NB4 (cell line): ENCODE measurements at regions not wholly inside any gene's neighbourhood (a gene's known extent, or its start where the extent isn't known, plus 50 kb on each side); places are given as distances from the start of the nearest gene placed in this dataset.

Experiments
- DNase-seq: peaks from one replicate; pipeline ENCODE4 v3.0.0; 2010; ENCODE audit warnings: low read depth
- H3K4me3 ChIP-seq: one replicate; pipeline ENCODE4 v1.5.1; 2011; ENCODE audit warnings: mild to moderate bottlenecking, low read depth, low read length, moderate library complexity
- MYC ChIP-seq: IDR thresholded peaks from 2 replicates; pipeline ENCODE4 v1.6.1; 2011; ENCODE audit warnings: low read depth, low read length
- POLR2A ChIP-seq: IDR thresholded peaks from 2 replicates; pipeline ENCODE4 v1.6.1; 2011; ENCODE audit warnings: mild to moderate bottlenecking; ENCODE audit not compliant: insufficient read length; ENCODE audit errors: extremely low read depth
- TF ChIP-seq, protein P1 (sequence below): IDR thresholded peaks from one replicate; pipeline ENCODE4 v1.5.1; 2012; ENCODE audit warnings: low read depth, low read length
- TF ChIP-seq, protein P2 (sequence below): IDR thresholded peaks from 2 replicates; pipeline ENCODE4 v1.6.1; 2011; ENCODE audit warnings: low read depth, low read length

DNA sequence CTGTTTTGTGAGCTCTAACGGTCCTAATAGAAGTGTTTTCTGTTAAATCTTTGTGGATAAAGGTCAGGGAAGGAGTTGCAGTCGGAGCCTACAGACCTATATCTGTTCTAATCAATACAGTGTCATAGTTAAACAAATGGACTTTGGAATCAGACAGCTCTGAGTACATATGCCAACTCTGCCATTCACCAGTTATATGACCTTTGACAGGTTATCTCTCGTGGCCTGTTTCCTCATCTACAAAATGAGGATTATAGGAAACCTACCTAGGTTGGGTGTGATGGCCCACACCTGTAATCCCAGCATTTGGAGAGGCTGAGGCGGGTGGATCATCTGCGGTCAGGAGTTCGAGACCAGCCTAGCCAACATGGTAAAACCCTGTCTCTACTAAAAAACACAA is 89.7 kb downstream of the MID1IP1 start:
- TF ChIP-seq MYC = no peak
- TF ChIP-seq, protein P1, sequence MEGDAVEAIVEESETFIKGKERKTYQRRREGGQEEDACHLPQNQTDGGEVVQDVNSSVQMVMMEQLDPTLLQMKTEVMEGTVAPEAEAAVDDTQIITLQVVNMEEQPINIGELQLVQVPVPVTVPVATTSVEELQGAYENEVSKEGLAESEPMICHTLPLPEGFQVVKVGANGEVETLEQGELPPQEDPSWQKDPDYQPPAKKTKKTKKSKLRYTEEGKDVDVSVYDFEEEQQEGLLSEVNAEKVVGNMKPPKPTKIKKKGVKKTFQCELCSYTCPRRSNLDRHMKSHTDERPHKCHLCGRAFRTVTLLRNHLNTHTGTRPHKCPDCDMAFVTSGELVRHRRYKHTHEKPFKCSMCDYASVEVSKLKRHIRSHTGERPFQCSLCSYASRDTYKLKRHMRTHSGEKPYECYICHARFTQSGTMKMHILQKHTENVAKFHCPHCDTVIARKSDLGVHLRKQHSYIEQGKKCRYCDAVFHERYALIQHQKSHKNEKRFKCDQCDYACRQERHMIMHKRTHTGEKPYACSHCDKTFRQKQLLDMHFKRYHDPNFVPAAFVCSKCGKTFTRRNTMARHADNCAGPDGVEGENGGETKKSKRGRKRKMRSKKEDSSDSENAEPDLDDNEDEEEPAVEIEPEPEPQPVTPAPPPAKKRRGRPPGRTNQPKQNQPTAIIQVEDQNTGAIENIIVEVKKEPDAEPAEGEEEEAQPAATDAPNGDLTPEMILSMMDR = no peak
- TF ChIP-seq, protein P2, sequence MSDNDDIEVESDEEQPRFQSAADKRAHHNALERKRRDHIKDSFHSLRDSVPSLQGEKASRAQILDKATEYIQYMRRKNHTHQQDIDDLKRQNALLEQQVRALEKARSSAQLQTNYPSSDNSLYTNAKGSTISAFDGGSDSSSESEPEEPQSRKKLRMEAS = no peak
- no peak for TF ChIP-seq POLR2A
- no peak for DNase-seq
- no peak overlapping the region for H3K4me3 ChIP-seq

DNA sequence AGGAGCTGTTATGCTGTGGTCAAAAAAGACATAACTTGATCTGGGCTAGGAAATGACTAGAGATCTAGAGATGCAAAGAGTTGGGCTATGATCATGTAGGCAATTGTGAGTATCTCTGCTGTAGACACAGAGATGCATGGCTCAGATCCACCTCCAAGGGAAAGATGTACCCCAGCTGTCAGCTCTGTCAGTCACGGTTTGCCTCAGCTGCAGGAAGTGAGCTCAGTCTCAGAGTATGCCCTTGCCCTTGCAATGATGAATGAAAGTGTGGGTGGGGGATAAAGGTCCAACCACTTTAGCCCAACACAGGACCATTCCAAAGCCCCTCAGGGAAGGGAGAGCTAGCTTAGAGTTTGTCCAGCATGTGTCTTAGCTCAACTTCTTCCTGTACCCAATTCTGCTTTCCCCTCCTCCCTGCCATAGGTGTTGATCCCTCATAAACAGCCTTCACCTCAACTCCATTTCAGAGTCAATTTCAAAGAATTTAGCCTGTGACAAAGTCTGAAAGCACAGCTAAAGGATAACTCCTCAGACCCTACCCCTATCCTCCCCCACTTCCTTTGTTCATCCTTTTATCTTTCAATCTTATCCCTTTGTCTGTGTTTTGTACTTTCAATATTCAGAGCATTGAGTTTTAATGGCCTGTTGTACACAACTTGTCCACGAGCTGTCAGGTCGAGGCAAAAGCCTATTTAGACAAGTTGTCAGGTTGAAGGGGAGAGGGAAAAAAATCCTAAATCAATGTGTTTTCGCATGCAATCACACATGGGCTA is 90.6 kb downstream of the MID1IP1 start:
- H3K4me3 ChIP-seq = no peak overlapping the region
- DNase-seq = no peak
- TF ChIP-seq POLR2A = no peak
- TF ChIP-seq, protein P2 = no peak
- no peak for TF ChIP-seq MYC
- TF ChIP-seq, protein P1 = no peak

DNA sequence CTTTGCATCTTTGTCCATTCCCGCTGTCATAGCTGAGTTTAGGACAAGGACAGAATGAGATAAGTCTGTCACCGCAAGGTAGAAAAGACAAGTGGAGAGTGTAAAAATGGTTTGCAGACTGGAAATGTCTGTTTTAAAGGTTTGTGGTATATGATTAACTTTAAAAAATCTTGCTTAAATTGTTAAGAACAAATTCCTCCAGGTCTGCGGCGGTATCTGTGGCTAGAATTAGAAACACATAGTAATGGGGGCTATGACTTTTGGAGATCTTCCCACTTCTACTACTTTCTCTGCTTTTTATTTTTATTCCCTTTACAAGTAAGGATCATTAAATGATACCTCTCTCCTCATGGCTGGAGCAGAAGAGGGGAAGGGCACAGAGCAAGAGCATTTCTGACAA is 92.2 kb downstream of the MID1IP1 start:
- no peak for TF ChIP-seq MYC
- TF ChIP-seq, protein P2 = no peak
- TF ChIP-seq, protein P1 = no peak
- TF ChIP-seq POLR2A = no peak
- no peak for DNase-seq
- no peak overlapping the region for H3K4me3 ChIP-seq

DNA sequence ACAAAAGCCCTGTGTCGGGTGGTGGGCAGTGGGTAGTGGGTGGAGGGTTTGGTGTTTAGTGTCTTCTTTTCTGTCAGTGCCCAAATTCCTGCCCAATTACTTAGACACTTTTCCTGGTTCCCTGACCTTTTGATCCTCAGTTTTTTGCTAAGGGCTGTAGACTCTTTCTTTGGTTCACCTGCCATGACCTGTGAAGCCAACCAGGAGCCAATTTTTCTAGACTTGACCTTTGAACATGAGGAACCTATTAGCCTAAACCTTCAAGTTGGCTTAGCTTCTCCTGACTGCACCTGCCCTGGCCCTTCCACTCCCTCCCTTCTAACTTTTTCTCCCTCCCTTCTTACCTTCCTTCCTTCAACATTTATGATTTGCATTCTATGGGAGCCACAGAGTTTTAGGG is 94.5 kb downstream of the MID1IP1 start:
- no peak for DNase-seq
- TF ChIP-seq POLR2A = no peak
- TF ChIP-seq MYC = no peak
- TF ChIP-seq, protein P1 = no peak
- TF ChIP-seq, protein P2 = no peak
- H3K4me3 ChIP-seq = no peak overlapping the region

DNA sequence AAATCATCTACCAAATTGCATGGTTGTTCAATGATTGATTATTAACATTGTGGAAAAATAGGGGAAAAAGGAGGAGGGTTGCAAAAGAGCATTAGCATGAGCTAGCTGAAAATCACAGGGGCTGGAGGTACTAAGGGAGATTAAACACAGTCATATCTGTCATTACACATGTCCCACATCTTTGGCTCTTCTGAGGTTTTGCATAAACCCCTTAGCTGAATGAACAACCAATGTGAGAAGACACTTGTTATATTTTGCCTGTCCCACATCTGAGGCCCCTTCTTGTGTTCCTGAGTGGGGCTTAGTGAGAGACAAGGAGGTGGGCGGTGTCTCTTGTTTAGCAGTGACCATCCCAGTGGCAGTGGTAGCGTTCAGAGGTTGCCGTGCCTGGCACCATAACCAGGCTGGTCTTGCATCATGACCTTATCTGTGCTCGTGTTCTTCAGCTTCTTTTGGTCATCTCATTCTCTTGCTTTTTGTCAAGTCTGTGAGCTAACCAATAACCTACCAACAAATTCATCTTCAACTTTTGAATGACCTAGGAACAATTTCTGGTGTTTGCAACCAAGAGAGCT is 95.6 kb downstream of the MID1IP1 start:
- no peak overlapping the region for H3K4me3 ChIP-seq
- no peak for DNase-seq
- TF ChIP-seq POLR2A (no peak), MYC (no peak)
- TF ChIP-seq, protein P1 = no peak
- TF ChIP-seq, protein P2 = no peak
